ENCODE measurements at regions not wholly inside any gene's neighbourhood (a gene's known extent, or its start where the extent isn't known, plus 50 kb on each side); places are given as distances from the start of the nearest gene placed in this dataset.
"Not testable (repeated sequence)": the region's sequence is repeated elsewhere in the genome, so short reads cannot be mapped to it uniquely, and the experiment has no call there.

GRCh38 chr6:113762641-113763040, 94.5 kb upstream of the MARCKS start:
- no peak for DNase-seq (ENCODE audit: low read depth)

GRCh38 chr6:113763311-113763766, 93.8 kb upstream of the MARCKS start:
- no peak for DNase-seq (ENCODE audit: low read depth)

GRCh38 chr6:113763876-113764275, 93.3 kb upstream of the MARCKS start:
- no peak for DNase-seq (ENCODE audit: low read depth)

GRCh38 chr6:113765909-113766308, 91.2 kb upstream of the MARCKS start:
- DNase-seq (ENCODE audit: low read depth): no peak

- no peak for DNase-seq (ENCODE audit: low read depth)
Observed at GRCh38 chr6:113767985-113768384, 89.2 kb upstream of the MARCKS start.

- DNase-seq (ENCODE audit: low read depth): no peak
Observed at GRCh38 chr6:113772961-113773360, 84.2 kb upstream of the MARCKS start.

- DNase-seq (ENCODE audit: low read depth): no peak
Observed at GRCh38 chr6:113774127-113774825, 82.9 kb upstream of the MARCKS start.

GRCh38 chr6:113776998-113777397, 80.1 kb upstream of the MARCKS start:
- no peak for DNase-seq (ENCODE audit: low read depth)

- DNase-seq (ENCODE audit: low read depth): no peak
Observed at GRCh38 chr6:113777601-113778000, 79.5 kb upstream of the MARCKS start.

- no peak for DNase-seq (ENCODE audit: low read depth)
Observed at GRCh38 chr6:113779656-113780055, 77.5 kb upstream of the MARCKS start.

GRCh38 chr6:113782636-113783035, 74.5 kb upstream of the MARCKS start:
- no peak for DNase-seq (ENCODE audit: low read depth)

- no peak for DNase-seq (ENCODE audit: low read depth)
Observed at GRCh38 chr6:113786168-113786567, 71.0 kb upstream of the MARCKS start.

GRCh38 chr6:113788586-113788985, 68.6 kb upstream of the MARCKS start:
- DNase-seq (ENCODE audit: low read depth): no peak

GRCh38 chr6:113791225-113791624, 65.9 kb upstream of the MARCKS start:
- not testable (repeated sequence) for DNase-seq (ENCODE audit: low read depth)

GRCh38 chr6:113795371-113795770, 61.8 kb upstream of the MARCKS start:
- DNase-seq (ENCODE audit: low read depth): not testable (repeated sequence)

GRCh38 chr6:113796038-113796437, 61.1 kb upstream of the MARCKS start:
- DNase-seq (ENCODE audit: low read depth): no peak

GRCh38 chr6:113802779-113803178, 54.4 kb upstream of the MARCKS start:
- DNase-seq (ENCODE audit: low read depth): no peak

- no peak for DNase-seq (ENCODE audit: low read depth)
Observed at GRCh38 chr6:113805173-113805790, 51.9 kb upstream of the MARCKS start.

GRCh38 chr6:113805811-113806495, 51.2 kb upstream of the MARCKS start:
- DNase-seq (ENCODE audit: low read depth): no peak
